PC-3 (cell line): ENCODE measurements at regions not wholly inside any gene's neighbourhood (a gene's known extent, or its start where the extent isn't known, plus 50 kb on each side); places are given as distances from the start of the nearest gene placed in this dataset.
"Not testable (repeated sequence)": the region's sequence is repeated elsewhere in the genome, so short reads cannot be mapped to it uniquely, and the experiment has no call there.

Experiments
- CTCF ChIP-seq: fragments of 300-600 bp; sonication (generic); conservative IDR thresholded peaks from 2 replicates; pipeline ENCODE4 v1.5.1; 2017; ENCODE audit warnings: antibody characterized with exemption, low read depth, mild to moderate bottlenecking, low read length
- EZH2 ChIP-seq: fragments of 300-600 bp; sonication (generic); IDR thresholded peaks from one replicate; pipeline ENCODE4 v1.6.1; 2017; ENCODE audit warnings: antibody characterized with exemption, mild to moderate bottlenecking, low read length; ENCODE audit not compliant: unreplicated experiment
- EZH2phosphoT487 ChIP-seq: fragments of 300-600 bp; sonication (generic); IDR thresholded peaks from 2 replicates; pipeline ENCODE4 v1.6.1; 2018; ENCODE audit warnings: mild to moderate bottlenecking, antibody characterized with exemption, low read length, borderline replicate concordance

GRCh38 chr3:193001113-193001512 is 83.5 kb upstream of the MB21D2 start:
- TF ChIP-seq EZH2, CTCF, EZH2phosphoT487: not testable (repeated sequence)
